SH-SY5Y (cell line): ENCODE measurements at regions not wholly inside any gene's neighbourhood (a gene's known extent, or its start where the extent isn't known, plus 50 kb on each side); places are given as distances from the start of the nearest gene placed in this dataset.

ENCODE experiments used
- GATA2 ChIP-seq: IDR thresholded peaks from 2 replicates; pipeline ENCODE4 v1.6.1; 2011; ENCODE audit warnings: mild to moderate bottlenecking, low read depth, low read length
- GATA3 ChIP-seq: IDR thresholded peaks from 2 replicates; pipeline ENCODE4 v1.6.1; 2011; ENCODE audit warnings: low read depth, mild to moderate bottlenecking, low read length, moderate library complexity

GRCh38 chr21:22260274-22260673, 1262.1 kb downstream of the NCAM2 start:
- TF ChIP-seq GATA3 (no peak), GATA2 (no peak)
